NOMO-1 (cell line): ENCODE measurements at regions not wholly inside any gene's neighbourhood (a gene's known extent, or its start where the extent isn't known, plus 50 kb on each side); places are given as distances from the start of the nearest gene placed in this dataset.

Experiments used
- DNase-seq, 2 experiments: peaks; one replicate each; lab custom pipeline; 2025; ENCODE audit not compliant: unreplicated experiment in 2 of 2; lab: John Stamatoyannopoulos, UW

DNA sequence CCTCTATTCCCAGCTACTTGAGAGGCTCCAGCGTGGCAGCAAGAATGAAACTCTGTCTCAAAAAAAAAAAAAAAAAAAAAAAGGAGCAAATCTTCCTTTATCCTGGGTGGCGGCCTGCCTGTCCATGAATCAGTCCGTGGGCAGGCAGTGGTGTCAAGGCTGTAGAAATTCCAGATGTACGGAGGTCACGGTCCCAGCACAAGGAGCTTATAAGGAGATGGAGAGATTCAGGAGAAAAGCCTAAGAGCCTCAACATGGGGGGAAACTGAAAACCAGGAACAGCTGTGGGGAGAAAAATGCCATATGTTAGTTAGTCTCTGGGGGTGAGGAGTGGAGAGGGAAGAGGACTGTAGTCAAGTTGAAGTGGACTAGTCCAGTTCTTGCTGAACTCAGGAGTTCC, 130.5 kb upstream of the CRY1 start:
- DNase-seq: no peak

DNA sequence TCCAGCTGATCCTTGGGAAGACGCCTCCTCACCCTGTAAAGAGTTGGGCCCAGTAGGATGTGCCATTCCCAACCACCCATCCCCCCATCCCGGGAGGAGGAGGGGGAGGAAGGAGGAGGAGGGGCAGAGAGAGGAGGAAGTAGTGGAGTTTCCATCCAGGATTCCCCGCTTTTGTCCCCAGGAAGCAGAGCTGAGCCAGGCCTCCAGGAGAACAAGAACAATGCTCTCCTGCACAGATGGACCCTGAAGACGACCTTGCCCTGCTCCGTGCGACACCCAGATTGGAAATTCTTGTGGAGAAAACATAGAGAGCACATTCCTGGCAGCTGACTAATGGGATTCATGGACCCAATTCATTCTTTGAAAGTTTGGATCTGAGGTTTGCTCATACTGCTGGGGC, 132.3 kb upstream of the CRY1 start:
- no peak for DNase-seq

DNA sequence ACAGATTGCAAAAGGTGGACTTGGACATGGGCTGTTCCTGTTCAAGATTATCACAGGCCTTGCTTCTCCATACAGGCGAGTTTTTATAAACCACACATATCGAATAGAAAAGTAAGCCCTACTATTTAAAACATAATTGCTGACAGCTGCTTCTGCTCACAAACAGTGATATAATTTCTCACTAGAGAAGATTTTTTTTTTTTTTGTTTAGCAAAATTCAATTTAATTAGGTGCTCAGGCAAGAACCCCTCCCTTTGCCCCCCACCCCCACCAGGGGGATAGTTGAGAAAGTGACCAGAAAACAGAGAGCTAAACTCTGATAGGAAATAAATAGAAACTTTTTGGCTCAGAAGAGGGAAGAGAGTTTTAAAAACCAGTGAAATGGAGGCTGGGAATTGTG, 132.8 kb upstream of the CRY1 start:
- DNase-seq: no peak

DNA sequence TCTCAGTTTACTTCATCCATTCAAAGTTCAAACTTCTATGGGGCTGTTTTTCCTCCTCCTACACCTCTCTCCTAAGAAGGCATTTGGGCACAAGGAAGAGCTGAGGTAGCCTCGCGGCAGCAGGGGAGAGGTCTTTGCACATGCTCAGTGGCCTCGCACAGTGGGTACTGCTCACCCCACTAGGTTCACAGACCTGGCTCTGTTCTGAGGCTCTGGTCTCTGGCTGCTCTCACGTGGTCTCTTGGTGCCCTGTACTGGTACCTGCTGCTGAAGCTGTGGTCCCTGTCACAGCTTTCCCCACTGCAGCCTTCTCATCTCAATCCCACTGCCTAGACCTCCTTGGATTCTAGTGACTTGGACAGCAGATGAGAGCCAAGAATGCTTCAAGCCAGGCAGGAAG, 134.7 kb upstream of the CRY1 start:
- no peak for DNase-seq

DNA sequence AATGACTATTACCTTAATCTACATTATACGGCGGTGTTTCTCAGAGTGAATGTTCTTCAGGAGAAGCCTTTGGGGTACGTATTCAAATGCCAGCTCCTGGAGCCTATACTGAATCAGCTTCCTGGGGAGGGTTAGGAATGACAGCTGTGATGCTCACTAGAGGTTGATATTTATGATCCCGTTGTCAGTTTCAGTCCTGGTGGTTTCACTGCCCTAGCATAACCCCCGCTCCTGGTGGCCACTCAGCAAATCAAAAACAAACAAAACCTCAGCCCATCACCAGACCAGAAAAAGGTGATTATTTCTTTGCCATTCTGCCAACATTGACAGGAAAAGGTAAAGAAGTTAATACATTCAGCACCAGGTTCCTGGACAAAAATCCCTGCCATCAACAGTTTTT, 136.5 kb upstream of the CRY1 start:
- no peak for DNase-seq

DNA sequence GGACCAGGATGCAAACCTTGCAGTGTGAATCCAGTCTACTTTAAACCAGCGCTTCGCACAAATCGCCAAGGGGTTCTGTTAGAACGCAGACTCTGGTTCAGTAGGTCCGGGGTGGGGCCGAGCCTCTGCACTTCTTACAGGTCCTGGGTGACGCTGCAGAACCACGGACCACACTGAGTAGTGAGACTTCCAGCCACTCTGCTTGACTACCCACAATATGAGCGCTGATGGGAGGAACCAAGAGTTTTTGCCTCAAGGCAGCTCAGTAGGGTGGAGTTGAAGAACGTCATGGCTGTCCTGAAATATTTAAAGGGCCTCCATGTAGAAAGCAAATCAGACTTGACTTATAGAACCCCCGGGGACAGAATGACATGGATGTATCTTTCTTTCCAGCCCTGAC, 138.0 kb upstream of the CRY1 start:
- no peak for DNase-seq

DNA sequence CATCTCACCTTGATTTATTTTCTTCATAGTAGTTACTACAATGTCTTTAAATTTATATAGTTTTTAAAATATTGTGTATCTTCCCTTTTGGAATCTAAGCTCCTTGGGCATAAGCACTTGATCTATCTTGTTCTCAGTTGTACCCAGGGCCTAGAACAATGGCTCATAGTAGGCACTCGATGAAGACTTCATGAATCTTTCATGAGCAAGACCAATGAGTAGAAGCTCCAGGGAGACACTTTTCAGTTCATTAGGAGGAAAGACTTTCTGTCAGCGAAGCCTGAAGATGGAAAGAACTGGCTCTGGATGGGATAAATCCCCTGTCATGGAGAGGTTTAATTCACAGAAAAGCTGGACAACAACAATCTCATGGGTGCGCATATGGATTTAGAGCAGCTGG, 140.2 kb upstream of the CRY1 start:
- DNase-seq: no peak

DNA sequence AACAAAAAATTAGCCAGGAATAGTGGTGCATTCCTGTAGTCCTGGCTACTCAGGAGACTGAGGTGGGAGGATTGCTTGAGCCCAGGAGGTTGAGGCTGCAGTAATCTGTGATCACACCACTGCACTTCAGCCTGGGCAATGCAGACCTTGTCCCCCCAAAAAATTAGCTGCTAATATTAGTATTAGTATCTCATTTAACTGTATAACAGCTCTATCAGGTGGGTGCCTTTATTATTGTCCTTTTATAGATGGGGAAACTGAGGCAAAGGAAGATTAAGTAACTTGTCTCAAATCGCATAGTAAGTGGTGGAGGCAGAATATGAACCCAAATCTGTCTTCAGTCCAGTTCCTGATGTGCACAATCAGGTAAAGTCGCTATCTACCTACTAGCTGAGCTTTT, 142.3 kb upstream of the CRY1 start:
- no peak for DNase-seq

DNA sequence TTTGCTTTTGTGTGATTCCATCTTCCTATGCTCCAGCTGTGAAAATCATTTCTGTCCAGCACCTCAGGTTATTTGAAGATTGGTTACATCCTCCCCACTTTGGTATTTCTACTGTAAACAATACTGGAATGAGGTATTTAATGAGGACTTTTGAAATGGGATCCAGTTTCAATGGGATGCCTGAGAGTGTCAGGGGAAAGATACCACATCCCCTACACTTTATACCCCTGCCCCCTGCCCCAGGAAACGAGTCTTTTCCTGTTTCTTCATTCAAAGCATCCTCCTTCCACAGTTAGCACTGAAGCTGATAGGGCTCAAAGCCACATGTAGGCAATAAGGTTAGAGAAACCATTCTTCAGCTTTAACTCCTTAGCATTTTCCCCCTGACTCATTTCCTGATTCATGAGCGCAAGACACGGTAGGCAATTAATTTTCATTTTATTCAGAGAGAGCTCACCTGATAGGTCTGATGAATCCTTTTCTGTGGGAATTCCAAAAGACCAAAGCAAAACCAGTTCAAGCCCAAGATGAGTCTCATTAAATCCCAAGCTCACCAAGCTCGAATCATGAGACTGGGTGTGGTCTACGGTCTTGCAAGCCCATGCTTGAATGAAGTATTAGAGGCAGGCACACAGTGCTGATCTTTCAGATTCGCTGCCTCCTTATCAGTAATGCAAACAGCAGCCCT, 143.6 kb upstream of the CRY1 start:
- no peak for DNase-seq

DNA sequence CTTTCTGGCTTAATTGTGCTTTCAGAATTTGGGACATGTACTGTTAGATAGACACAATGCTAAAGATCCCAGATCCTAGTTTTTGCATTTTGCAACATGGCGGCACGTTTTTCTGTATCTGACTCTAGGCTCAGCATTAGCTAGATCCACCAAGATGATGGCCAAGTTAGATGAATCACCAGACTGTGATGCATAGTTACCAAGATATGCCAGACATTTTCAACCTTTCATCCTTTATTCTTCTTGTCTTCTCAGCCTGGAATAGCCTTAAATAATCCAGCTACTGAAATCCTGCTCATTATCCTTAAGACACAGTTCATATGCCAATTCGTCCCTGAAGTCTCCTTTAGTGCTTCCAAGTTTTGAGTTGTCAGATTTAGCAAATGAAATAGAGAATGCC, 144.9 kb upstream of the CRY1 start:
- DNase-seq: no peak

DNA sequence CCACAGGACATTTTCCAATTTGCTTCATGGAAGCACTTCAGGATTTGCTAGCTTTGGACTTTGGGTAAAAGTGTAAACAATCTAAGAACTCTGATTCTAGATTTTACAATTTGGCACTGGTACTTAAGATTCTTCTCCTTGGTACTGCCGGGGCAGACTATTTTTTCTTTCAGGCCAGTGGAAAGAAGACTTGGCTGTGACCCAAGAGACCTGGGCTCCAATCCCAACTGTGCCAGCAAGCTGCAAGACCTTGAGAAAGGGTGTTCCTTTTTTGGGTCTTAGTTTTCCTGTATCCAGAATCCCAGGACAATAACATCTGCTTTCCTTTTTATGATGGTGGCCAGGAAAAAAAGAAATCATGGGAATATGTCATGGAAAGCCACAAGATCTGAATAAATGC, 148.1 kb upstream of the CRY1 start:
- DNase-seq: no peak

DNA sequence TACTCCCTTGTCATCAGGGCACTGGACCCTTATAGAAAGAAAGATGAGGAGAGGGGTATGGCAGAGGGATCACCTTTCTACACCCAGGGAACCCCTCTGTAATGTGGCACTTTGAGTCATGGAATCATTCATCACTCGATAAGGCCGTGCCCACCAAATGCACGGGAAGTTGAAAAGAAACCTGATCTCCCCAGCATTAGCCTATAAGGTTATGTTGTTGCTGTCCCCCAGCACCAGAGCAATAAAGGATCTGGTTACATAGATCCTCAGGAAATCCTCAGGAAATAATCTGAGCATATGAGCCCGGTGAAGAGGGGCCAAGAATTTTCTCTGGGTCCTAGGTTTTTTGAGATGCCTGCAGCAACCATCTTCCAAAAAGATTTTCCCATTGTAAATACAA, 148.8 kb upstream of the CRY1 start:
- no peak for DNase-seq

DNA sequence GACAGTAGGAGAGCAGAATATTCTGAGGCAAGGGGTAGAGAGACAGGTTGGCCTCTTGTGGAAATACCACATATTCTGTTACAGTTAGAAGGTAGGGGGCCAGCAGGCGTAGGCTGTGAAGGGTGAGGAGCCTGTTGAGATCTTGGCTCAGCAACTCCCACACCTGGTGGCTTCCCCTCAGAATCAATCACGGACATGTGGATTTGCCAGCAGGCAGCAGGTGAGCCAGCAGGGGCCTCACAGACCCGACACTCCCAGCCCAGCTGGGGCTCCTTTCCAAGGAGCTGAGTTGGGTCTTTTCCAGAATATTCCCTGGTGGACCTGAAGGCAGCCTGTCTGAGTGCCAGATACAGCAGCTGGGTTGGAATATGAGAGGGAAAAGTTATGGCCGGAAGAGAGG, 150.0 kb upstream of the CRY1 start:
- no peak for DNase-seq

DNA sequence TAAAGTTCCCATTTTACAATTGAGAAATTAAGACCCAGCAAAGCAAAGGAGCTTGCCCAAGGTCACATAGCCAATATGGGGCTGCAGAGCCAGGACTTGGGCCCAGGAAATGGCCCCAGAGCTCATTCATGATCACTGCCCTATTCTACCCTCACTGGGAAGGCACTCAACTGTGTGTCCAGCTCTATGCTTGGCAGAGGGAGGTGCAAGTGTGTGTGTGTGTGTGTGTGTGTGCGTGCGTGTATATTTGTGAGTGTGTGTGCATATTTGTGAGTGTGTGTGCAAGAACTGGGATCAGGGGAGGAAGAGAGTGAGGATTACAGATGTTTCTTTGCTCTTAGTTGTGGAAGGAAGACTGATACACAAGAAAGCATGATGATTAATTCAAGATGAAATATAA, 151.2 kb upstream of the CRY1 start:
- DNase-seq: no peak

DNA sequence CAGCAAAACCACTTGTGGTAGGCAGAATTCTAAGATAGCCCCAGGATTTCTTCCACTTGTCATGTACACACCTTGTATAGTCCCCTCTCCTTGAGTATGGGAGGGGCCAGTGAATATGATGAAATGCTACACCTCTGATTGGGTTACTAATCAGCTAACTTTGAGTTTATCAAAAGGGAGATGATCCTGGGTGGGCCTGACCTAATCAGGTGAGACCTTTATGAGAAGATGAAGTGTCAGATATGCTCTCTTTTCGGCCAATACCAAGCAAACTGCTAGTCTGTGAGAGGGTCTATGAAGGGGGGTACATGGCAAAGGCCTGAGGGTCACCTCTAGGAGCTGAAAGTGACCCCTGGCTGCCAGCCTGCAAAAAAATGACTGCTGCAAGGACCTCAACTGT, 154.3 kb upstream of the CRY1 start:
- no peak for DNase-seq

DNA sequence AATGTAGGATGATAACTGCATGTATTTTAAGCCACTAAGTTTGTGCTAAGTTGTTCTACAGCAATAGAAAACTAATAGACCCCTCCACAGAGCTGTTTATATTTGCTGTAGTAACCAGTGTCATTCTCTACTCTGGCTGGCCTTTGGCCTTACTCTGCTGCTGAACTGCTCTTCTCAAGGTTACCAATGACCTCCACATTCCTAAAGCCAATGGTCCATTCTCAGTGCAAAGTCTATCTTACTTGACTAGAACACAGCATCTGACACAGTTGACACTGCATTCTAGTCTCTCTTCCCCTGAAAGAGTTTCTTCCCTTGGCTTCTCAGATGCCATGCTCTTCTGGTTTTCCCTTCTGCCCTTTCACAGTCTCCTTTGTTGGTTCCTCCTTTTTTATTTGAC, 154.8 kb upstream of the CRY1 start:
- DNase-seq: no peak

DNA sequence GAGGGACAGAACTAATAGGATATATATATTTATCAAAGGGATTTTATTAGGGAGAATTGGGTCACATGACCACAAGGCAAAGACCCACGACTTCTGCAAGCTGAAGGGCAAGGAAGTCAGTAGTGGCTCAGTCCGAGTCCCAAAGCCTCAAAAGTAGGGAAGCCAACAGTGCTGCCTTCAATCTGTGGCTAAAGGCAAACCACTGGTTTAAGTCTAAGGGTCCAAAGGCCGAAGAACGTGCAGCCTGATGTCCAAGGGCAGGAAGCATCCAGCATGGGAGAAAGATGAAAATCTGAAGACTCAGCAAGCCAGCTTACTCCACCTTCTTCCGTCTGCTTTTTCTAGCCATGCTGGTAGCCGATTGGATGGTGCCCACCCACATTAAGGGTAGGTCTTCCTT, 157.9 kb upstream of the CRY1 start:
- DNase-seq: no peak

DNA sequence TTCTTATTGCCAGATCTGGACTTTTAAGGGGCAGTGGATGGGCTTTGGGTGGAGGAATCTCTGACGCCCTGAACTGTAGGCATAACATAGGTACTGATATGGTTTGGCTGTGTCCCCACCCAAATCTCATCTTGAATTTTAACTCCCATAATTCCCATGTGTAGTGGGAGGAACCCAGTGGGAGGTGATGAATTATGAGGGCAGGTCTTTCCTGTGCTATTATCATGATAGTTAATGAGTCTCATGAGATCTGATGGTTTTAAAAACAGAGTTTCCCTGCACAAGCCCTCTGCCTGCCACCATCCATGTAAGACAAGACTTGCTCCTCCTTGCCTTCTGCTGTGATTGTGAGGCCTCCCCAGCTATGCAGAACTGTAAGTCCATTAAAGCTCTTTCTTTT, 160.0 kb upstream of the CRY1 start:
- DNase-seq: no peak

DNA sequence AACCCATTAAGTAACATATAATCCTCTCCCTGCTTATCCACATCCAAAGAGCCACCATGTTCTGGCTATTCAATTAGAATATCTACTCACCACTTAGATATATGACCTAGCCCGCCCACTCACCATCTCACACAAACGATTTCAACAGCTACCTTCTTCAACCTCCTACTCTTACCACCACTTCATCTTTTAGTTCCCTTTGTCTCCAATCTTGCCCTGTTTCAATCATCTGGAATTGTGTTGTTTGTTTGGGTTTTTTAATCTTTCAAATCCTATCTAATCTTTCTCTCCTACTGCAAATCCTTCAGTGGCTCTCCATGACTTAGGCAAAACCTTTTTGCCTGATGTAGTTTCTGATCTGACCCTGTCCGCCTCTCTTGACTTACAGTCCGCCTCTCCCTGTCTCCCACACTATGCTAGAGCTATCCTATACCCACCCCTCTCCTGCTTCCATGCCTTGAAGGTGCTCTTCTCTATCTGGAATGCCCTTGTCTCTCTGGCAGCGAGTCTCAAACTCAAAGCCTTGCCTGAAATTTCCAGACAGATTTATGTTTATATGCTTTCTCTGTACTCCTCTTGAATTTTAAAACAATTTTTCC, 161.0 kb upstream of the CRY1 start:
- DNase-seq: no peak

DNA sequence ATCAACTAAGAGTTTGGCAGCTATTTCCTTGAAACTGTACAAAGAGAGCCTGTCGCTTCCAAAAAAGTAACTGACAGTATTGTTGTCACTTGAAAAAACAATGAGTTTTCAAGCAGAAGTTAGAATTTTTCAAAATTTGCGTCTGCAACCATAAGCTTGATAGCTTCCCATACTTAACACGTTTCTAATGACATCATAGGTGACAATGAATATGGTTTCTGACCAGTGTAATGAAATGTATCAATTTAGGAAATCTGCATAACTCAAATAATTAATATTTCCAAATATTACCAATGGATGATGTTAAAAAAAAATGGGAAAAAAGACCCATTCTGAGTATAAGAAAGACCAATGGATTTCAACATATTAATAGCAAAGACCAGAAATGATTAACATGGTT, 165.4 kb upstream of the CRY1 start:
- no peak for DNase-seq

DNA sequence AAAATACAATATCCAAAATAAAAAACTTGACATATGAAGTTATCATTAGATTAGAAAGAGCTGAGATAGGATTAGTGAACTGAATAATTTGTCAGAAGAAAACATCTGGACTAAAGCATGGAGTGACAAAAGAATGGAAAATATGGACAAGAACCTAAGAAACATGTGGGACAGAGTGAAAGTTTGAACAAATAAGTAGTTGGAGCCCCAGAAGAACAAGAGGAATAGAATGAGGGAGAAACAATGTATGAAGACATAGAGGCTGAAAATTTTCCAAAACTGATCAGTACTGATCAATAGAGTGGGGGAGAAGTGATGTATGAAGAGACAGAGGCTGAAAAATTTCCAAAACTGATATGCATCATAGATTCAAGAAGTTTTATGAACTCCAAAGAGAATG, 170.6 kb upstream of the CRY1 start:
- no peak for DNase-seq

DNA sequence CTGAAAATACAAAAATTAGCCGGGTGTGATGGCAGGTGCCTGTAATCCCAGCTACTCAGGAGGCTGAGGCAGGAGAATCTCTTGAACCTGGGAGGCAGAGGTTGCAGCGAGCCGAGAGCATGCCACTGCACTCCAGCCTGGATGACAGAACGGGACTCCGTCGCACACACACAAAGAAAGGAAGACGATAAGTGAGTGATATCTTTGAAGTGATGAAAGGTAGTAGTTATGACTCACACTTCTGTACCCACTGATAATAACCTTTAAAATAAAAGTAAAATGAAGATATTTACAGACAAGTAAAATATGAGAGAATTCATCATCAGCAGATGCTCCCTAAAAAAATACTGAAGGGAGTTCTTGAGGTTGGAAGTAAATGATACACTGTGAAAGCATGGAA, 171.3 kb upstream of the CRY1 start:
- no peak for DNase-seq

DNA sequence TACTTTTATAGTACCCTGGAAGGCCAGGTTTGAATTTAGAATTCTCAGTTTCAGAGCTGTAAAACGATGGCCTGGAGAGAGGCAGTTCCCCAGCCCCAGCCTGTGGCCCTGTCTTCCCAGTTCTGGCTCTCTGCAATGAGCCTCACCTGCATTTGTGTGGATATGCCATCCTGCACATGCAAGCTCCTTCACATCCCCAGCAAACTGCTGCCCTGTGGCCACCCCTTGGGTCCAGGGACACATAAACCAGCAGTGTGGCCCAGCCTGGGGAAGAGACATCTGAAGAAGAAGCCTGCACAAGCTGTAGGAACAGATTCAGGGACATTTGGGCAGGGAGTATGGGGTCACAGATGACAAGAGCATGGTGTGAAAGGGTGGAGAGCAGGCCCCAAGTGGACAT, 174.3 kb upstream of the CRY1 start:
- DNase-seq: no peak
